ENCODE measurements at regions not wholly inside any gene's neighbourhood (a gene's known extent, or its start where the extent isn't known, plus 50 kb on each side); places are given as distances from the start of the nearest gene placed in this dataset.

DNA sequence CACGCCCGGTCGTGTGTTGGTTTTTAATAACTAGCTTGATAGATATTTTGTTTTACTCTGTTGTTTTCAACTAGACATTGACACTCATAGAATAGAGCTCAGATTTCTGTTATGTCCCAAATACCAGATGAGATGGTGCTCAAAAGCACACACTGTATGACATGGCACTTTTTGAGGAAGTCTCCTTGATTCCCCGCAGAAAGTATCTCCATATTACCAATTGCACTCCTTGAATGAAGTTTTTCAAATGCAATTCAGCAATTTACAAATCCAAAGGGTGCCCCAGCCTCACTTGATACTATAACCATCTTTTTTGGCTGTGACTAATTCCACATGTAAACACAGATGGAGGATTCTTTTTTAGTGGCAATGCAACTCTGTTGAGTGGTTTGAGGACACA, 92.0 kb upstream of the IGF1R start:
- TF ChIP-seq, protein P1, sequence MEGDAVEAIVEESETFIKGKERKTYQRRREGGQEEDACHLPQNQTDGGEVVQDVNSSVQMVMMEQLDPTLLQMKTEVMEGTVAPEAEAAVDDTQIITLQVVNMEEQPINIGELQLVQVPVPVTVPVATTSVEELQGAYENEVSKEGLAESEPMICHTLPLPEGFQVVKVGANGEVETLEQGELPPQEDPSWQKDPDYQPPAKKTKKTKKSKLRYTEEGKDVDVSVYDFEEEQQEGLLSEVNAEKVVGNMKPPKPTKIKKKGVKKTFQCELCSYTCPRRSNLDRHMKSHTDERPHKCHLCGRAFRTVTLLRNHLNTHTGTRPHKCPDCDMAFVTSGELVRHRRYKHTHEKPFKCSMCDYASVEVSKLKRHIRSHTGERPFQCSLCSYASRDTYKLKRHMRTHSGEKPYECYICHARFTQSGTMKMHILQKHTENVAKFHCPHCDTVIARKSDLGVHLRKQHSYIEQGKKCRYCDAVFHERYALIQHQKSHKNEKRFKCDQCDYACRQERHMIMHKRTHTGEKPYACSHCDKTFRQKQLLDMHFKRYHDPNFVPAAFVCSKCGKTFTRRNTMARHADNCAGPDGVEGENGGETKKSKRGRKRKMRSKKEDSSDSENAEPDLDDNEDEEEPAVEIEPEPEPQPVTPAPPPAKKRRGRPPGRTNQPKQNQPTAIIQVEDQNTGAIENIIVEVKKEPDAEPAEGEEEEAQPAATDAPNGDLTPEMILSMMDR (IDR thresholded peaks at IDR 0.05; ENCODE audit: low read depth, low read length), result no peak
- TF ChIP-seq MYC (IDR thresholded peaks at IDR 0.05; ENCODE audit: low read depth, low read length) (no peak), POLR2A (IDR thresholded peaks at IDR 0.05; ENCODE audit: extremely low read depth, insufficient read length) (no peak), MAX (IDR thresholded peaks at IDR 0.05; ENCODE audit: low read depth, low read length) (no peak)

Data from NB4 (cell line).